HFF-Myc (cell line): ENCODE measurements at regions not wholly inside any gene's neighbourhood (a gene's known extent, or its start where the extent isn't known, plus 50 kb on each side); places are given as distances from the start of the nearest gene placed in this dataset.
"Not testable (repeated sequence)": the region's sequence is repeated elsewhere in the genome, so short reads cannot be mapped to it uniquely, and the experiment has no call there.

Source experiments
- DNase-seq: peaks from one replicate; pipeline ENCODE4 v3.0.0-alpha.2; 2011; ENCODE audit warnings: low read depth; ENCODE audit errors: extremely low read depth
- H3K4me3 ChIP-seq: replicated peaks from 2 replicates; pipeline ENCODE4 v1.5.1; 2011; ENCODE audit warnings: low read depth, mild to moderate bottlenecking, control low read depth, low read length
- CTCF ChIP-seq: IDR thresholded peaks from 2 replicates; pipeline ENCODE4 v1.5.1; 2012; ENCODE audit warnings: mild to moderate bottlenecking, low read depth, low read length, control low read depth; ENCODE audit errors: missing control alignments

- no peak for TF ChIP-seq CTCF
These were observed 386.8 kb upstream of the PODXL start for GRCh38 chr7:131943211-131943610.

GRCh38 chr7:131942287-131943150 lies 386.1 kb upstream of the PODXL start:
- no peak overlapping the region for H3K4me3 ChIP-seq
- no peak for DNase-seq
- TF ChIP-seq CTCF = no peak

More at GRCh38 chr7:131943211-131943610, 386.8 kb upstream of the PODXL start:
- no peak for DNase-seq
- no peak overlapping the region for H3K4me3 ChIP-seq

DNA sequence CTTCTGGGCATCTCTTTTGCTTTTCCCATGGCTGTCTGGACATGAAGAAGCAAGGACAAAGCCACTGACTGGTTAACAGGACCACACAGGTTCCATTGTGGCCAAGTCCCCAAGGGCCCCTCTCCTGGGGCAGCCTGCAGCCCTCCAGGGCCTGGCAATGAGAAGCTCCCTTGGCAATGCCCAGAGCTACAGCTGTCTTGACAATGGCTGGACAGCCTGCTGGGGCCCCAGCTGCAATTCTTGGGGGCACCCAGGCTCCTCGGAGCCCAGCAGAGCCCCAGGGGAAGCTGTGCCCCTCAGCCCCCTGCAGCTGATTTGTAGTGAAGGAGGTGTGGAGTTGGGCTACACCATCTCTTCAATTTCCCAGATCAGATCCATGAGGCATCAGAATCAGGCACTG lies 384.9 kb upstream of the PODXL start:
- TF ChIP-seq CTCF = no peak
- DNase-seq = no peak
- H3K4me3 ChIP-seq = no peak overlapping the region

GRCh38 chr7:131940621-131941165 lies 384.3 kb upstream of the PODXL start:
- no peak overlapping the region for H3K4me3 ChIP-seq
- no peak for TF ChIP-seq CTCF
- no peak for DNase-seq

DNA sequence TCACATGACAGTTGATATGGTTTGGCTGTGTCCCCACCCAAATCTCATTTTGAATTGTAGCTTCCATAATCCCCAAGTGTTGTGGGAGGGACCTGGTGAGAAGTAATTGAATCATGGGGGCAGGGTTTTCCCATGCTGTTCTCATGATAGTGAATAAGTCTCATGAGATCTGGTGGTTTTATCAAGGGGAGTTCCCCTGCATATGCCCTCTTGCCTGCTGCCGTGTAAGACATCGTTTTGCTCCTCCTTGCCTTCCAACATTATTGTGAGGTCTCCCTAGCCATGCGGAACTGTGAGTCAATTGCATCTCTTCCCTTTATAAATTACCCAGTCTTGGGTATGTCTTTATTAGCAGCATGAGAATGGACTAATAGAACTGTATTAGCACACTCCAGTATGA lies 382.4 kb upstream of the PODXL start:
- not testable (repeated sequence) for DNase-seq

DNA sequence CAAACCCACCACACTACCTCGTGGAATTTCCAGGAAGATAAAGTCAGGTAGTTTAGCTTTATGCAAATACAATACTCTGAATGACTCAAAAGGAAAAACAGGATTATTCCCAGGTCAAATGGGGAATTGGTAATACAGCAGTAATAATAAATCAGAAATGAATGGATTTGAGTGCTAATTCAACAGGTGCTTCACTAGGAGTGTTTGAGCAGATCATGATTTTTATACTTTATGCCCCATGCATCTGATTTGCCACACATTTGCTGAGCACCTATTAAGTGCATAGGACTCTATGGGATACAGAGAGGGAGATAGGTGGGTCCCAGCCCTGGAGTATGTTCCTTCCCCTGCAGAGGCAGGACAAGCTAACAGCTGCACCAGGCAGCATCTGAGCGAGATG lies 381.4 kb upstream of the PODXL start:
- TF ChIP-seq CTCF = no peak
- DNase-seq = no peak
- no peak overlapping the region for H3K4me3 ChIP-seq

More for the DNA sequence above, 382.4 kb upstream of the PODXL start:
- not testable (repeated sequence) for H3K4me3 ChIP-seq

GRCh38 chr7:131935180-131935579 lies 378.8 kb upstream of the PODXL start:
- no peak for DNase-seq
- no peak overlapping the region for H3K4me3 ChIP-seq
- TF ChIP-seq CTCF = no peak
